NB4 (cell line): ENCODE measurements at regions not wholly inside any gene's neighbourhood (a gene's known extent, or its start where the extent isn't known, plus 50 kb on each side); places are given as distances from the start of the nearest gene placed in this dataset.

Source experiments
- MYC ChIP-seq: IDR thresholded peaks from 2 replicates; pipeline ENCODE4 v1.6.1; 2011; ENCODE audit warnings: low read depth, low read length
- POLR2A ChIP-seq: IDR thresholded peaks from 2 replicates; pipeline ENCODE4 v1.6.1; 2011; ENCODE audit warnings: mild to moderate bottlenecking; ENCODE audit not compliant: insufficient read length; ENCODE audit errors: extremely low read depth
- TF ChIP-seq, protein P1 (sequence below): IDR thresholded peaks from one replicate; pipeline ENCODE4 v1.5.1; 2012; ENCODE audit warnings: low read depth, low read length

DNA sequence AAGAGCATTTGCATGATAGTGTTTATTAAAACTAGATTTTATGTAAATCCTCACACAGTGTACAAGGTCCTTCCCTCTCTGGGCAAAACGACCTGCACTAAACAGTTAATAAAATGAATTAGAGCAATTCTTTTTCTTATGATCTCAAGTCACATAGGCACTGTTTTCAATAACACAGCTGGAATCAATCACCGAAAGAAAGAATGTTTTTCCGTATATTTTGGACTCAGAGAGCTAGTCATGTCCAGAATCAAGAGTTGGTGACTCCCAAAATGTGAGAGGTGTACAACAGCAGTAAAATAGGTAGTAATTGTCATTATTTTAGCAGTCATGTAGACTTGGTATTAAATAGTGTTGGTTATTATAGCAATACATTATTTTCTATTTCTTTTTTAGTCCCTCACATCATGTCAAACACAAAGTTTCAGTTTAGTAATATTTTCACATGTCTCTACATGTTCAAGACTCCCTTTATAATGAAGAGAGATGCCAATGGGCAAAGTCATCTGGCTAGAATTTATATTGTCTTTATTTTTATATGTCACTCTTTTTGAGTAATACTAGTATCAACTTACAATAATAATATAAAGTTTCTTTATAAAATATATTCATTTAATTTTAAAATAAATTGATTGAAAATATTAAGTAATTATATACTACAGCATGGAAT lies 448.6 kb upstream of the CDIN1 start:
- TF ChIP-seq, protein P1, sequence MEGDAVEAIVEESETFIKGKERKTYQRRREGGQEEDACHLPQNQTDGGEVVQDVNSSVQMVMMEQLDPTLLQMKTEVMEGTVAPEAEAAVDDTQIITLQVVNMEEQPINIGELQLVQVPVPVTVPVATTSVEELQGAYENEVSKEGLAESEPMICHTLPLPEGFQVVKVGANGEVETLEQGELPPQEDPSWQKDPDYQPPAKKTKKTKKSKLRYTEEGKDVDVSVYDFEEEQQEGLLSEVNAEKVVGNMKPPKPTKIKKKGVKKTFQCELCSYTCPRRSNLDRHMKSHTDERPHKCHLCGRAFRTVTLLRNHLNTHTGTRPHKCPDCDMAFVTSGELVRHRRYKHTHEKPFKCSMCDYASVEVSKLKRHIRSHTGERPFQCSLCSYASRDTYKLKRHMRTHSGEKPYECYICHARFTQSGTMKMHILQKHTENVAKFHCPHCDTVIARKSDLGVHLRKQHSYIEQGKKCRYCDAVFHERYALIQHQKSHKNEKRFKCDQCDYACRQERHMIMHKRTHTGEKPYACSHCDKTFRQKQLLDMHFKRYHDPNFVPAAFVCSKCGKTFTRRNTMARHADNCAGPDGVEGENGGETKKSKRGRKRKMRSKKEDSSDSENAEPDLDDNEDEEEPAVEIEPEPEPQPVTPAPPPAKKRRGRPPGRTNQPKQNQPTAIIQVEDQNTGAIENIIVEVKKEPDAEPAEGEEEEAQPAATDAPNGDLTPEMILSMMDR, result no peak
- TF ChIP-seq POLR2A (no peak), MYC (no peak)
